HS-5 (cell line): ENCODE measurements at regions not wholly inside any gene's neighbourhood (a gene's known extent, or its start where the extent isn't known, plus 50 kb on each side); places are given as distances from the start of the nearest gene placed in this dataset.
"Not testable (repeated sequence)": the region's sequence is repeated elsewhere in the genome, so short reads cannot be mapped to it uniquely, and the experiment has no call there.

Source experiments
- DNase-seq: peaks from one replicate; pipeline ENCODE4 v3.0.0-alpha.2; 2012; ENCODE audit warnings: low read depth

DNA sequence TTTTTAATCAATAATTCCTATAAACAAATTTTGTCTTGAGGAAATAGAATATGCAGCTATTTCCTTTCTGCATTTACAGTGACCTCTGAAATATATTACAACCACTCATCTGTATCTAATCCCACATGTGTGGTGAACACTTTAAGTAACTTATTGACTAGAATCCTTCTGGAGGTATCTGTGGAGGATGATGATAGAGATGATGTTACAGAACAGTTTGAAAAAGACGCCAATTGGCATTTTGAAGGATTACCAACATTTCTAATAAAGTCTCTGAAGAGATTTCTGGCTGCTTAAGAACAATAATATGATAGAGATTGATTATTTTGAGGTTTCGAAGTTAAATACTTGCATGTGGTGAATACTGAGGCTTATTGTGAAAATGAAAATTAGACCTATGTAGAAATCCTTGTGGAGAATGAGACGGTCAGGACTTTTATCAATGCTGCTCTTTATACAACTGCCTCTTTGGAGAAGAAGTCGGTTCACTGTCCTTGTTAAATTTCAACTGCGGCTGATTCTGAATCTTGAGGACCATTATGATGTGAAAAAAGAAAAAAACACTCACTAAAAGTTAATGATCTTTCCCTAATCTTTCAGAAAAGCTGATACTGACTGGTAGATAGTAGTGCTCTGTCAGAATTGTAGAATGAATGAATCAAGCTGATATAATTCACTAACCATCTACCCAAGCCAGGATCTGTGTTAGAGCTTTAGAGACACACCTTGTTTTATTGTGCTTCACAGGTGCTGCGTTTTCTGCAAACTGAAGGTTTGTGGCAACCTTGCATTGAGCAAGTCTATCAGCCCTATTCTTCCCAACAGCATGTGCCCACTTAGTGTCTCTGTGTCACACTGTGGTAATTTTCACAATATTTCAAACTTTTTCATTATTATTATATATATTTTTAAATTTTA, 204.7 kb downstream of the SPRY1 start:
- DNase-seq: no peak

GRCh38 chr4:123602007-123602406, 205.4 kb downstream of the SPRY1 start:
- no peak for DNase-seq

GRCh38 chr4:123603165-123603564, 206.6 kb downstream of the SPRY1 start:
- DNase-seq: peak; percentile 5

- not testable (repeated sequence) for DNase-seq
Observed at GRCh38 chr4:123605797-123606196, 209.2 kb downstream of the SPRY1 start.

- DNase-seq: no peak
Observed at GRCh38 chr4:123606336-123606735, 209.7 kb downstream of the SPRY1 start.

DNA sequence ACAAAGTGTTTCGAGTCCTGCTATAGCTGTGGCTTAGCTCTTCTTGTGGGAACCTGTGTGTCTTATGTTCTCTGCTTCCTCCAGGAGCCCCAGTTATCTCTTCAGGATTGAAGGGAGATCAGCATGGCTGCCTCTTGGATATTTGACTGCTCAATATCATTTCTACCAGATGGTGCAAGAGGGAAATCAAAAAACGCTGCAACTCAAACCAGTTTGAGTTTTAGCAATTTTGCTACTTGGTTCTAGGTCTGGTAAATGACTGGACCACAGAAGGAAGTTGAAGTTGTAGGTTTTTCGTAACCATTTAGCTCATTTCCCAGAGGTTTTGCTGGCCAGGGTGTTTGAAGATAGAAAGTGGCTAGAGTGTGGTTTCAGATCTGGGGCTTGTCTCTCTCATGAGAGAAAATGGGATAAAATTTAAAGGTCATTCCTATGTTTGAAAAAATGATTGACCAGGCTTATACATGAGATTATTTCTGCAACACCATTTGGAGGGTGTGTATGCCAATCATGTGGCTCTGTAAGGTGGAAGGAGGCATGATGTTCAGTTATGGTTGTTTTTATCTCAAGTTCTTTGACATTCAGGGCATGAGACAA, 210.4 kb downstream of the SPRY1 start:
- no peak for DNase-seq

- DNase-seq: no peak
Observed at GRCh38 chr4:123609829-123610228, 213.2 kb downstream of the SPRY1 start.

DNA sequence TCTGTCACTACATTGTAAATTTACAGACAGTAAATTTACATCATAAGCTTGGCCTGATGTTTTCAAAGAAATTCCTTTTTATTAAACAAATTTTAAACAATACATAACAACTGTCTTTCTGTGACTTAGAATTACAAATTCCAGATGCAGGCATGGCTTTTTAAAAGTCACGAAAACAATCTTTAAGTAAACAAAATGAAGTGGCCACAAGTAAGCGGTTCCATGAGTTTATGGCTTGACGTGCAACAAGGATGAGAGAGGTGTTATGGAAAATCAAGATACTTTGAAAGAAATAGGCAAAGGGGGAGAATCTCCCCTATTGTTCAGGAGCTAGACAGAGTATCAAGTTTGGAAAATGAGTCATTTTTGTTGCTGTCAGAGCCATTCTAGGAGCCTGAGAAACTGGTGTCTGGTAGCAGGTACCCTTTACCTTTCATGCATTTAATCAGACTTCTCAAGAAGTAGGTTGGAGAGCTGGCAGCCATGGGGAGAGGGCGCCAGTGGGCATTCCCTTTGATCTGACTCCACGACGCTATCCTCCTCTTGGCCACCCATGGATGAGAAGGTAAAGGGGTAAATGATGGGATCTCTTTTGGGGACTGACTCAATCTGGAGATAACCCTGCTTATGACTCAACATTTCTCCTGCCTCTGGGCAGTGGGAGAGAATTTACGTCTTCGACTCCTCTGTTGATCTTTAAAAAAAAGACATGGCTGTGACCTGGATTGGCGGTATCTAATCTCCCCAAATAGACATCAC, 217.2 kb downstream of the SPRY1 start:
- DNase-seq: no peak

DNA sequence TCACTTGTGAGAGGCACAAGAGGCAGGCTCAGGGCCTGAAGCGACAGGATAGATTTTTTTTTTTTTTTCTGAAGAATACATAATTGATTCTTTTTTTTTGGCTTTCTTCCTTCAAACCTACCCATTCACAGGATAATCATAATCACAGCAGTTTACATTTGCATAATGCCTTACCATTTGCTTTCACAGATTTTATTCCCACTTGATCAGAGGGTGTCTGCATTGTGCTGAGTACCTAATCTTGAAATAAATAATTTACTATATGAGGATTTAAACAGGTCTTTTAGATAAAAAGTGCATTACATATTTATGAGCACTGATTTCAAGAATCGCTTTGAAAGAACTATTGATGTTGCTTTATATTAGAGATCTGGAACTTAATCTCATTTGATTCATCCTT, 219.3 kb downstream of the SPRY1 start:
- DNase-seq: no peak

- no peak for DNase-seq
Observed at GRCh38 chr4:123616951-123617461, 220.4 kb downstream of the SPRY1 start.

- DNase-seq: no peak
Observed at GRCh38 chr4:123617791-123618190, 221.2 kb downstream of the SPRY1 start.

DNA sequence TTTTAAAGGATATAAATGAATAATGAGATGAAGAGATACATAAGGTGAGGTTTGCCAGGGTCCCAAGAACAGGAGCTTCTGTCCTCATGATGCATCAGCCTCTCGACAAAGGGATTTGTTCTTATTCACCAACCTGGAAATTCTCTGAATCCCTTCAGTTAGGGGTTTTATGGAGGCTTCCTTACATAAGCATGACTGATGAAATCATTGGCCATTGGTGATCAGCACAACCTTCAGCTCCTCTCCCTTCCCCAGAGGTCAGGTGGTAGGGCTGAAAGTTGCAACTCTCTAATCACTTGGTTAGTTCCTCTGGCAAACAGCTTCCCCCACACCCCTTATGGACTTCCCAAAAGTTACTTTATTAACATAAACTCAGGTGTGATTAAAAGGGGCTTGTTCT, 222.0 kb downstream of the SPRY1 start:
- DNase-seq: no peak

- no peak for DNase-seq
Observed at GRCh38 chr4:123619326-123619725, 222.7 kb downstream of the SPRY1 start.

DNA sequence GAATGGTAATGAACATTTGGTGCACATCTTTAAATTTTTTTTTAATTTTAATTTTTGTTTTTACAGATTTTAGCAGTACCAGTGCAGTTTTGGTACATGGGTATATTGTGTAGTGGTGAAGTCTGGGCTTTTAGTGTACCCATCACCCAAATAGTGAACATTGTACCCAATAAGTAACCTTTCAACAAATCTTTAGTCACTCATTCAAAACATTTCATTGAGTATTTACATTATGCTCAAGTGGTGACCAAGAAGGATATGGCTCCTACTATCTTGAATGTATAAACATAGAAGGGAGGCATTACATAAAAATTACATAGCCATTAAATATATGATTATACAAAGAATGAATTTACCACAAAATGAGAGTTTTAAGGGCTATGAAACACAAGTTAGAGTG, 223.3 kb downstream of the SPRY1 start:
- no peak for DNase-seq

- no peak for DNase-seq
Observed at GRCh38 chr4:123621072-123621705, 224.6 kb downstream of the SPRY1 start.

GRCh38 chr4:123622572-123622971, 226.0 kb downstream of the SPRY1 start:
- DNase-seq: no peak

DNA sequence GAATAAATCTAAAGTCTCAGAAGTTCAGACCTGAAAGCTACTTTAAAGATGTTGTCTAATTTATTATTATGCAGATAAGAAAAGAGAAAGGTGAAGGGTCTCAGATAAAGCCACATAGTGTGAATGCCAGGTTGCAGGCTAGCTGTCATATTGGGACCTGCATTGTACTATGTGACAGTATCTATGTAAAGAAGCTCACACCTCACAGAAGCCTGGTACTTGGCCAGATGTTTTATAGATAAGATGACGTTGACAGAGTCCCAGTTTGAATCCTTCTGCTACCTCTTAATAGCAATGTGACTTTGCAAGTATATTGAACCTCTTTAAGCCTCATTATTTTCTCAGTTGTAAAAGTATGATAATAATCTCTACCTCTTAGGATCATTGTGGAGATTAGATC, 227.0 kb downstream of the SPRY1 start:
- DNase-seq: no peak

DNA sequence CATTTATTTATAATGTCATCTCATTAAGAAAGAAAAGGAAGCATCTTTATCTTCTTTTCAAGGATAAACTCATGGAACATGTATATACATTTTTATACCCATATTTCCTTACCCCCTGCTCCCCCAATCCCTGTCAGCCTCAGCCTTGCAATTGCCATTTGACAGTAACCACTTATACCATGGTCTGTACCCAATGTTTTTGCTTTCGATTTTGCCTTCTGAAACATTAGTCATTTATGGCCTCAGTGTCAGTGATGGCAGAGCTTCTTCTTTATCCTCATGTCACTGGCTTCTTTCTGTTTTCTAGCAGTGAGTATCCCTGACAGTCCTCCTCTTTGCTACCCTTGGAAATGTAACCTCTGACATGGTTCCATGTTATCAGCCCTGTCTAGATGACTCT, 228.4 kb downstream of the SPRY1 start:
- no peak for DNase-seq

GRCh38 chr4:123628288-123628687, 231.7 kb downstream of the SPRY1 start:
- DNase-seq: no peak

GRCh38 chr4:123631786-123632692, 235.4 kb downstream of the SPRY1 start:
- DNase-seq: no peak

- DNase-seq: no peak
Observed at GRCh38 chr4:123632693-123633030, 236.1 kb downstream of the SPRY1 start.
